Neutrophil (primary cell): ENCODE measurements at regions not wholly inside any gene's neighbourhood (a gene's known extent, or its start where the extent isn't known, plus 50 kb on each side); places are given as distances from the start of the nearest gene placed in this dataset.

ENCODE experiments used
- H3K27ac ChIP-seq: fragments of 200-600 bp; sonication (generic); 2 replicates; pipeline ENCODE4 v1.5.1; 2016; ENCODE audit warnings: mild to moderate bottlenecking, moderate library complexity
- H3K27me3 ChIP-seq: fragments of 200-600 bp; sonication (generic); 2 replicates; pipeline ENCODE4 v1.6.0; 2016; ENCODE audit warnings: mild to moderate bottlenecking
- H3K36me3 ChIP-seq: fragments of 200-600 bp; sonication (generic); 2 replicates; pipeline ENCODE4 v1.5.1; 2017
- H3K4me1 ChIP-seq, 2 experiments: fragments of 200-600 bp in 1 of 2; sonication (generic) in 1 of 2; 1 replicate in 1 of 2; 2 replicates in 1 of 2; pipeline versions ENCODE4 v1.5.1 to v1.6.1; 2013 to 2016; ENCODE audit warnings: low read depth in 1 of 2, low read length in 1 of 2, mild to moderate bottlenecking in 1 of 2, moderate library complexity in 1 of 2; ENCODE audit not compliant: control insufficient read depth in 1 of 2, insufficient read depth in 1 of 2
- H3K4me3 ChIP-seq, 2 experiments: fragments of 200-600 bp in 1 of 2; sonication (generic) in 1 of 2; 1 replicate in 1 of 2; 2 replicates in 1 of 2; pipeline ENCODE4 v1.5.1; 2013 to 2016; ENCODE audit warnings: low read depth in 1 of 2, low read length in 1 of 2, mild to moderate bottlenecking in 1 of 2, moderate library complexity in 1 of 2
- H3K9me3 ChIP-seq: fragments of 200-600 bp; sonication (generic); 2 replicates; pipeline ENCODE4 v1.5.1; 2016
- CTCF ChIP-seq: fragments of 200-600 bp; sonication (generic); IDR thresholded peaks from 2 replicates; pipeline ENCODE4 v1.5.1; 2016; ENCODE audit warnings: antibody characterized with exemption

- Histone ChIP-seq H3K27ac (no peak overlapping the region), H3K4me3 (no peak overlapping the region), H3K4me1 (no peaks in the 10 kb centered on the region), H3K27me3 (no peaks in the 10 kb centered on the region), H3K36me3 (no peaks in the 10 kb centered on the region), H3K9me3 (no peaks in the 10 kb centered on the region)
- TF ChIP-seq CTCF: no peak
Observed at GRCh38 chr4:13088726-13089658, 395.1 kb downstream of the RAB28 start.

GRCh38 chr4:13087041-13087440 is 397.1 kb downstream of the RAB28 start:
- no peaks in the 10 kb centered on the region for H3K4me1 ChIP-seq
- no peak overlapping the region for H3K27ac ChIP-seq
- H3K4me3 ChIP-seq: no peak overlapping the region
- H3K36me3 ChIP-seq: no peaks in the 10 kb centered on the region
- no peak for TF ChIP-seq CTCF
- H3K27me3 ChIP-seq: no peaks in the 10 kb centered on the region
- H3K9me3 ChIP-seq: no peaks in the 10 kb centered on the region

- TF ChIP-seq CTCF: no peak
- no peak overlapping the region for H3K27ac ChIP-seq
- H3K4me1 ChIP-seq: no peaks in the 10 kb centered on the region
- H3K27me3 ChIP-seq: no peaks in the 10 kb centered on the region
- H3K36me3 ChIP-seq: no peaks in the 10 kb centered on the region
- no peak overlapping the region for H3K4me3 ChIP-seq
- no peaks in the 10 kb centered on the region for H3K9me3 ChIP-seq
Observed at GRCh38 chr4:13084210-13084609, 399.9 kb downstream of the RAB28 start.

GRCh38 chr4:13081830-13082229 is 402.3 kb downstream of the RAB28 start:
- H3K9me3 ChIP-seq: no peaks in the 10 kb centered on the region
- H3K4me1 ChIP-seq: no peaks in the 10 kb centered on the region
- H3K27me3 ChIP-seq: no peaks in the 10 kb centered on the region
- H3K36me3 ChIP-seq: no peaks in the 10 kb centered on the region
- no peak for TF ChIP-seq CTCF
- H3K27ac ChIP-seq: no peak overlapping the region
- H3K4me3 ChIP-seq: no peak overlapping the region

- H3K4me3 ChIP-seq: no peak overlapping the region
- H3K27ac ChIP-seq: no peak overlapping the region
- no peak for TF ChIP-seq CTCF
- H3K27me3 ChIP-seq: no peaks in the 10 kb centered on the region
- no peaks in the 10 kb centered on the region for H3K9me3 ChIP-seq
- H3K4me1 ChIP-seq: no peaks in the 10 kb centered on the region
- no peaks in the 10 kb centered on the region for H3K36me3 ChIP-seq
Observed at GRCh38 chr4:13067077-13067476, 417.1 kb downstream of the RAB28 start.
